Stimulated activated naive CD4-positive, alpha-beta T cell (primary cell): ENCODE measurements at regions not wholly inside any gene's neighbourhood (a gene's known extent, or its start where the extent isn't known, plus 50 kb on each side); places are given as distances from the start of the nearest gene placed in this dataset.

Experiments
- DNase-seq, 6 experiments: peaks; one replicate each; lab custom pipeline; 2025; lab: John Stamatoyannopoulos, UW

DNA sequence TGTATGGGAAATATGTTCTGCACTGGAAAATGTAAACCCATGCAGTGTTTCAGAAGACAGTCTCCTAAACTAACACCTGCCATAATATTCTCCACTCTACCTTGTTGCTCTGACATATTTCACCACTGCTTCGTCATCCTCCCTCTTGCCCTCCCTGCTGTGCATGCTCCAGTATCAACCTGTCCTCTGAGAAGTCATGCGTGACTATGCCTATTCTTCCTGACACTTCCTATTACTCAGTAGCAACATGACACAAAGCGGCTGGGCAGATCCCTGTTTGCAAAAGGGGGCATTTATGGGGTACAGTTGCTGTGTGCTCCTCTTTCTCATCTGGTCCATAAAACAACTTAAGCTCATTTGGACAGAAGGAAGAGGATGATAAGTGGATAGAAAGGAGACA lies 805.6 kb upstream of the EEF2KMT start:
- no peak for DNase-seq

DNA sequence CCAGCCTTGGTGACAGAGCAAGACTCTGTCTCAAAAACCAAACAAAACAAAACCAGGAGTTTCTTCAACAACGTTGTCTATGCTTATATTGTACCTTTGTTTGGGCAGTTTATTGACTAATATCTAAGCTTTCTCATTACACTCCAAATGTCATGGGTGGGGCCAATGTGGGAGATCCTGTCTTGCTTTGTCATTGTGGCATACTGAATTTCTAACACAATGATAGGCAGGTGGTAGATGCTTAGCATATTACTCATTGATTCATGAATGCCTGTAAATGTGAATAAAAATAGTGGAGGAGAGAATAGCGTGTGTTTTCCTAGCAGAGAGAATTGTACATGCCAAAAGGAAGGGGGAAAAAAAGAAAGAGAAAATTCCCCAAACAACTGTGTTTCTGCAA lies 802.5 kb upstream of the EEF2KMT start:
- DNase-seq = no peak

DNA sequence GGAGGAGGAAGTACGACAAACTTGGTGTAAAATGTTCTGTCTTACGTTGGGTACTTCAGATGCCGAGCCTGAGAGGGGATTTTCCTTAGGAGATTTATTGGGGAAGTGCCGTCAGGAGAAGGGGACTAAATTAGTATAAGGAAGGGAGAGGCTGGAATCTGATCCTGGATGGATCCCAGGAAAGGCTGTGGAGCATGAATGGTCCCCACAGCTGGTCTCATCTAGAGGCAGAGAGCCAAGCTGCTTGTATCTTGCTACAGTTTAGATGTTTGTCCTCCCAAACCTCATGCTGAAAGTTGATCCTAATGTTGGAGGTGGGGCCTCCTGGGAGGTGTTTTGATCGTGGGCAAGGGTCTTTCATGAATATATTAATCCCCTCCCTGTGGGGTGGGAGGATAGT lies 798.4 kb upstream of the EEF2KMT start:
- no peak for DNase-seq

DNA sequence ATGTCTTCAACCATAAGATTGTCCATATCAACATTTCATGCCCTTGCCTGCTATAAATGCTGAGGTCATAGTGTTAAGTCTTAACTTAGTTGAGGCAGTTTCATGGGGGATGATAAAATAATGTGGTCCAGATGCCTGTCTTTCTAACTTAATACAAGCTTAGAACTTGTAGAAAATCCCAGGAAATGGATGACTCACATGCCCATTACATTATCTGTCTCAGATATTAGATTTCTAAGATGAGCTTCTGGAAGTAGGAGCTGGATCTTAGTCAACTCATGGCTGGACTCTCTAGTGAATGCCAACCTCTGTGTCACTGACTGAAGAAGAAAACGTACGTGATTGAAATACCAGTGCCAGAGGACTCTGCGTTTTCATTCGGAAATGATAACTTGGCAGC lies 797.5 kb upstream of the EEF2KMT start:
- no peak for DNase-seq

DNA sequence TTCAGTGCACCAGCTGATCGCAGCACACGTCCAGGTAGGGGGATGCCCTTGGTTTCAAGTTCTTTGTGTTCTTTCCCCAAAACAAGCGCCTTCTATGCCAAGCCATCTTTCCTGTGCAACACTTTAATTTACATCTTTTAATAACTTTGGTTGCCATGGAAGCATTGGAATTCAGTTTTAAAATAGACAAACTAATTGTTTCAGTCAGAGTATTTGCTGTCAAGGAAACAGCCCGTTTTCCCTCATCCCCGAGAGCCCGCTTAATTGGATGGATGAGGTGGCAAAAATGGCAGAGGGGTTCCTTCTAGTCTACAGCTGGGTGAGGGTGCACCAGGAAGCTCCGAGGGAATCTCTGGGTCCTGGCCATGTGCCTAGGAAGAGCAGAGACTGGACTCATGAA lies 793.7 kb upstream of the EEF2KMT start:
- no peak for DNase-seq

DNA sequence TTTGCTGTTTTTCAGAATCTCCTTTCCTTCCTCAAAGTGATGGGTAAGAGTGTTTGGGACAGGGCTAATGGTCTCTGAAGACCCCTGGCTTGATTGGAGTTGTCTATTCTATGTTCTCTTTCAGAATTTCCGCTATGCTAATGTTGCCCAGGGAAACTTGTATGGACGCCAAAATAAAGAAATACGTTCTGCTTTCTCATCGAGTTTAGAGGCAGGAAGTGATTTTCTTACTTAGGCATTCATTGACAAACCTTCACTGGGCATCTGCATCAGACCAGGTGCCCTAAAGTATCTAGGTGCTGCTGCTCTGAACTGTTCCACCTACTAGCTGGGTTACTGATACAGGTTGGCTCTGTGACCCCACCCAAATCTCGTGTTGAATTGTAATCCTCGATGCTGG lies 787.9 kb upstream of the EEF2KMT start:
- no peak for DNase-seq

DNA sequence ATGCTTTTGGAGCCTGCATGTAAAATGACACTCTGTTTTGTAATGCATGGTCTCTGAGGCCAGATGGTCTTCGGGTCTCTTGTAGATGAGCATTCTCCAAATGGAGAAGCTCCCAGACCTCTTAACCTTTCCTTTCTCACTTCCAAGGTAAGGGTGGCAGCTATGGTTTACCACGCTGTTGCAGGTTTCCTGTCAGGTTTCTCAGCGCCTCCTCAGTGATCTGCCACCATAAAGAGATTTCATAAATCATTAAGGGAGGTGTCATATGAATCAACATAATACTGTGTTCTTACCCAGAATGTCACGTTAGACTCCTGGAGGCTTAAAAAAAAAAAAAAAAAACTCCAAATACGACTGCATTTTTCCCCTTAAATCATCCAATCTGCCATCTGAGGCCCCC lies 787.4 kb upstream of the EEF2KMT start:
- DNase-seq = no peak

DNA sequence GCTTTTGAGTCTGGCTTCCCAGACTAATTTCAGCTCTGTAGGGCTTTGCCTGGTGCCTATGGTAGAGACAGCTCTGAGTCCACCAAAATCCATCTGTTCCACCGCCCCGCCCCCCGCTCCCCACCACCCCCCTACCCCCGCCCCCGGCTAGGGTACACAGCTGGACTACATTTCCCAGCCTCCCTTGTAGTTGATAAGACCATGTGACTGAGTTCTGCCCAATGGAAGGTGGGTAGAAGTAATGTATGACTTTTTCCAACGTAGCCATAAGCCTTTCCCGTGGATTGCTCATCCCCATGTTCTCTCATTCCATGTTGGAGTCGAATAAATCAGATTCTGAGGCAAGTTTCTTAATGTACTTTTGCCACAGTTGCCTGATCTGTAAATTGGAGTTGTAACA lies 786.7 kb upstream of the EEF2KMT start:
- DNase-seq = no peak

DNA sequence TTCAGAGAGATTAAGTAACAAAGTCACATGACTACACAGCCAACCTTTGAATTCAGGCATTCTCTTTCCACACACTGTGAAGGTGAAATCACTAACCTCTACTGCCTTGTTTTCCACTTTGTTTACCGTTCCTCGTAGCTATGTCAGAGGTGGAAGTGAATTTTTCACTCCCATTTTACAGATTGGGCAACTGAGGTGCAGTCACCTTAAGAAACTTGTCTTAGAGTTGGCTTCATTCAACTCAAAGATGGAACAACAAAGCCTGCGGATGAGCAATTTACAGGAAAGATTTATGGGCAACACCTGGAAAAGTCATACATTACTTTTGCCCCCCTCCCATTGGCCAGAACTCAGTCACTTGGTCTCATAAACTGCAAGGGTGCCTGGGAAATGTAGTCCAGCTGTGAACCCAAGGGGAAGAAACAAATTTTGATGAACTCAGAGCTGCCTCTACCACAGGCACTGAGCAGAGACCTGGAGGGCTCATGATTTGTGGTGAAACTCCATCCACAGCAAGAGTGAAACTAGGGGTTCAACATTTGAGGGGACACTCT lies 784.6 kb upstream of the EEF2KMT start:
- no peak for DNase-seq

DNA sequence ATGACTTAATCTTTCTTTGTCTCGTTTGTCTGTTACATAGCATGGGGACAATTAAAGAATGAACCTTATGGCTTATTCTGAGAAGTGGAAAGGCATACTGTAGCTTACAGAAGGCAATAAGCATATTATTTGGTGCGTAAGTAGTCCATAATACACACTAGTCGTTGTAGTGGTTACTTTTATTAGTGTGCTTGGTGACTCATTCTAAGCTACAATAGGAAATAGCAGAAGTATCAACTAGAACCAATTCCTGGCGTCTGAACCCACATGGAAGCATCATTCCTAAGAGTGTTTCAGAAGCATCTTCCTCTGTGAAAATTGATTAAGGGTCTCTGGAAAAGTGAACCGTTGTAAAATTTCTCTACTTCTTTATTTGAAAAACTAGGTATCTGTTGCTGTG lies 777.8 kb upstream of the EEF2KMT start:
- DNase-seq = no peak

DNA sequence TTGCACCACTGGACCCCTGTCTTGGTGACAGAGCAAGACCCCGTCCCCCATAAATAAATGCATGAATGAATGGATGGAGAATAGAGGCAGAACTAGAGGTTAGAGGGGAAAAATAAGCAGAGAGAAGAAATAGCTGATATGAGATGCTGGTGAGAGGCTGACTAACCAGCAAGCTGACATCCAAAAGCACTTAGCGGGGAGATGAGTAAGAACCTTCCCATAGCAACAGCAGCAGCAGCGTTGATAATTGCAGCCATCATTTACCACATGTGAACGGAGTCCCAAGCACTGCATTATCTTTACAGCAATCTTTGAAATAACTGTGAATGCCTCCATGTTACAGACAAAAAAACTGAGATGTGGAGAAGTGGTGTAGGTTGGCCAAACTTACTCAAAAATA lies 777.3 kb upstream of the EEF2KMT start:
- no peak for DNase-seq

DNA sequence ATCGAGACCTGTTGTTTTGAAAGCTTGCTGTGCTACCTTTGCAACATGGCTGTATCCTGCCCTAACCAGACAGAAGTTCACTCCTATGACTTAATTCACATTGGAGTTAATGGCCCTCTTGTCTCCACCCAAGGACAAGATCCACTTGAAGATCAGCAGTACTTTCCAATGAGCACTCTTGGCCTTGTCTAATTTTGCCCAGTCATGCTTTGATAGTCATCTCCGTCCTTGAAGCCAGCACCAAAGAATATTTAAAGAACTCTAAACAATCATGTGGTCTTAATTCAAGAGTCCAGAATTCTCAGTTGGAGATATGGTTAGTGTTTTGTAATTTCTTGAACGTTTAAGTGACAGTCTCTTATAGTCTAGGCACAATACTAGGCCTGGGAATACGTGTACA lies 775.6 kb upstream of the EEF2KMT start:
- DNase-seq = no peak

DNA sequence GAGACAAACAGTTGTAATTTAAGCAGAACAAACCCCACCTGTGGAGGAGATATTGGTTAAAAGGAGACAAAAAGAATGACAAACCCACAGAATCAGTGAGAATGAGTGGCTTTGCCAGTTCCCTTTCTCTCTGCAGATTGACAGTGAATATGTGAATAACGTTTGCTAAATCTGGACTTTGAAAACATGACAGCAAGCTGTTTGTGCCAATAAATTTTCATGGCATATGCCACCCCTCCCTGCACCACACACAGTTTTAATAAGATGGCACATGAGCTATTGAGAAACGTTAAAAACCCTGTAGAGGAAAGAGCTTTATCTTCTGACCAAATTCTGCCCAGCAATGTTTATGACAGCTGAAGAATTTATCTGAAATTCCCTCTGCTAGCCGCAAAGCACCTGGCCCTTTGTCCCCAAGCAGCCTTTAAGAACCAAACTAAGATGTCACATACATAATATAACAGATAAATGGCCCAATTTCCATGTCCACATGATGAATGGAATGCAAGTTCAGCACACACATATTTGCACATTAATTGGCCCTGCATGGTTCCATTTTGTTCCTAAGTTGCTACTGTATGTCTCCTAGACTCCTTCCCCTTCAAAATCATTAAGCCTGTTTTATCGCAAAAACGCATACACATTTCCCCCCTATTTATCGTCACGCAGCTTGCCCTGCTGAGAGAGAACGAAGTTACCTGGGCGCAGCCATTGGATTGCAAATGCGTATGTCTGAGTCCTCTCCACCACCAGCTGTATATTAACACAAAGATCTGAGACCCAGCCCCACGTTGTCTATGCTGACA lies 773.5 kb upstream of the EEF2KMT start:
- no peak for DNase-seq

DNA sequence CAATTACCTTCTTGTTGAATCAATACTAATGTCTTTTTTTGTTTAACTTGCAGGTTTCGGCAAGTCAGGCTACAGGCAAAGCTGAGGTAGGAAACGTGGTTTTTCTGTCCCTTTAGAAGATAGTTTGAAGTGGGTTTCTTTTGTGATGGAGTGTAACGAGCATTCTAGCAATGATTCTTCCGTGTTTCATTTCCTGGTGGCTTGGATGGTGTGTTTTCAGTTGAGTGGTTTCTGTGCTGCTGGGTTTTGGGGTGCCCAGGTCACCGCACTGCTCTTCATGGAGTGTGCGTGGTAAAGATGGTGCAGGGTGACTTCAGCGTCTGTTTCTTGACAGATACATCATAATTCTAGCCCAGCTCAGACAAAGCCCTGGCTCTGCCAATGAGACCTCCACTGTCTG lies 769.7 kb upstream of the EEF2KMT start:
- DNase-seq = no peak

DNA sequence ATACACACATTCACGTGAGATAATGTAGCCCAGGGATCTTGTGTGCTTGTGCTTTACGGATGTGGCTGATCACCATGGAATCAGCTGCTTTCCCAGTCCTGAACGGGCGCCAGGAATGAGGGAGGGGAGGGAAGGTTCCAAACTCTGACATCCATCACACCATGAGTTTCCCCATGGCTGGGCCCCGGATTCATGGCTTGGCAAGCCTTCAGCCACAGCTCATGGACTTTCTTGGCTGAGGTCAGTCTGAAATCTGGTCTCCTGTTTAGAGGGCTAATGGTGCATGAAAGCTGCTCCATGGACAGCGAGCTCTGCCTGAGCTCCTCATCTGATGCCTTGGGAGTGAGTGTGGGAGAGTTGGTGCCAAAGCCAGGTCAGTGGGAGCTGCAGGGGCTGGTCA lies 767.6 kb upstream of the EEF2KMT start:
- DNase-seq = no peak

DNA sequence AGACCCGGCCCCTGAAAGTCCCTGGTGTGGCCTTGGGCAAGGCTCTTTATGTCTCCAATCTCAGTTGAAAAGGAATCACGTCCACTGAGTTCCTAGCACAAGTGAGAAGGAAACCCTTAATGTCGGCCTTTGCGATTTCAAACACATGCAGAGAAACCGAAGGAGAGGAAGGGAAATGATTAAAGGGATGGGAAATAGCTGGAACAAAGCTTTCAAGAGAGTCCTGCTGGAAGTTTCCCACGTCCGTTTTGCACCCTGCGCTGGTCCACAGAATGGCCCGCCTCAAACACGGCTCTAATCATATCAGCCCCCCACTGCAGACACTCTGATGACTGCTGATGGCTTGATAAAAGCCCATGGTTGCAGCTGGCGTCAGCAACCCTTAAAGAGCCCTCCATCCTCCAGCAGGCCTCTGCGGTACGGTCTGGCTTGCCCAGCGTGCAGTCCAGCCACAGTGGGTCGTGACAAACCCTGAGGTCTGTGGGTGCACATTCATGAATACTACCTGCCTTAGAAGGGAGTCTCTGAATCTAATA lies 765.5 kb upstream of the EEF2KMT start:
- DNase-seq = no peak

DNA sequence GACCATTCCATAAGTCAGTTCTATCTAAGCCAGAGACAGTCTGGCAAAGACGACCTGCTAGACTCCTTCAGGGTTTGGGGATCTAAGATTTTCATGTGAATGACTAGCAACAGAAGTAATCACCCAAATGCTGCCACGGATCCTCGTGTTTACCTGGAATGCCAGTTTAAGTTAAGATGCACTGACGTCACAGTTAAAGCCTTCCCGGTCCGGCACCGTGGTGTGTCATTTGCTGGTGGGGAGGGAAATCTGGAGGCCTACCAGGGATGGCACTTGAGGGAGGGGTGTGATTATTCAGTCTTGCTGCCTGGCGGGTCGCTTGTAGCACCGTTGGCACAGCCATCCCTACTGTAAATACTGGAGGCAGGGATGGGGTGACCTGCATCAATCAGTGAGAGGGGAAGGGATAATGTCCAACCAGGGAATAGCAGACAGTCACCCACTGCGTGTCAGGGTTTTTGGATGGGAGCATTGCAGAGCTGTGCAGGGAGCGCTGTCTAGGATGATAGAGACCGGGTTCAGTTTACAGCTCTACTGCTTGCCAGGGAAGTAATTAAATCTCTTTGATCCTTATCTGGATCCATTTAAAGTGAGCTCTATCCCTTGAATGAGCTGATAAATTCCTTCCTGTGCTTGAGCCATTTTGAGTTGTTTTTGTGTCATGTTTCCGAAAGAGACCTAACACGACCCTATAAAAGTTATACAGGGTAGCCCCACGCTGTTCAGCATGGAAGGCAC lies 764.7 kb upstream of the EEF2KMT start:
- DNase-seq = no peak

DNA sequence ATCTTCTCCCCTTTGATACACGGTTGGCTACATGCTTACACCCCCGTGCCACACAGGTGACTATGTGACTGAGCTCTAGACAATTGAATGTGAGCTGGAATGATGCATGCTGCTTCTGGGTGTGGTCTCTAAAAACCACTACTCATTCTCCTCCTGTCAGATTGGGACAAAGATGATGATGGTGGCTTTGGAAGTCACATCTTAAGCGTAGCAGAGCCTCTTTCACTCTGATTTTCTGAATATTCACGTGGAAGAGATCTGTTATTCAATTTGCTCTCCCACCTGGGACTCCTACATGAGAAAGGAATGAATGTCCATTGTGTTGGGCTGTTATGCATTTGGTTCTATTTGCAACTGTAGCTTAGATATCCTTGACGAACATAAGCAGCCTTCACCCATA lies 763.6 kb upstream of the EEF2KMT start:
- no peak for DNase-seq

DNA sequence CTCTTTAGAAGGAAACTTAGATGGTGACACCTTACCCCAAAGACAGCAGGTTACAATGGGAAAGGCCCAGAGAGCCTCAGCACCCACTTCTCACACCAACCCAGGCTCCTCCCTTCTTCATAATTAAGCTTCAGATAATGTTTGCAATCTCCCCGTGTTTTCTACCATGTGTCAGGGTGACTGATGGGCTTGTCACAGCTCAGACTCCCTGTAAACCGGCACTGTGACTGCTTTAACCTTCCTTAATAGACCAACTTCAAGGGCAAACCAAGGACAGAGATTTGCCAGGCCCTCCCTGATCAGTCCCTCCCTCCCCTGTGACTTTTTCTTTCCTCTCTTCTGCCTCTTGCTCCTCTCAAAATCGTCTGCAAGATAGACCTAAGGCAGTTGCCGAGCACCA lies 760.6 kb upstream of the EEF2KMT start:
- DNase-seq = no peak

DNA sequence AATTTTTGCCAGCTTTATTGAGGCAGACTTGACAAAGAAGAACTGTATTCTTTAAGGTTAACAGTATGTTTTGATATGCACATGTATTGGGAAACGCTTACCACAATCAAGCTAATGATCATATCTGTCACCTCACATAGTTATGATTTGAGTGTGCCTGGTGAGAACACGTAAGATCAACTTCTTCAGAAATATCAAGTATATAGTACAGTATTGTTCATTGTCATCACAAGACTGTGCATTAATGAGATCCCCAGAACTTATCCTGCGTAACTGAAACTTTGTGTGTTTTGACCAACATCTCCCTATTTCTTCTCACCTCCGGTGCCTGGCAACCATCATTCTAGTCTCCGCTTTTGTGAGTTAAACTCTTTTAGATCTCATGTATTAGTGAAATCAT lies 756.4 kb upstream of the EEF2KMT start:
- DNase-seq = no peak

DNA sequence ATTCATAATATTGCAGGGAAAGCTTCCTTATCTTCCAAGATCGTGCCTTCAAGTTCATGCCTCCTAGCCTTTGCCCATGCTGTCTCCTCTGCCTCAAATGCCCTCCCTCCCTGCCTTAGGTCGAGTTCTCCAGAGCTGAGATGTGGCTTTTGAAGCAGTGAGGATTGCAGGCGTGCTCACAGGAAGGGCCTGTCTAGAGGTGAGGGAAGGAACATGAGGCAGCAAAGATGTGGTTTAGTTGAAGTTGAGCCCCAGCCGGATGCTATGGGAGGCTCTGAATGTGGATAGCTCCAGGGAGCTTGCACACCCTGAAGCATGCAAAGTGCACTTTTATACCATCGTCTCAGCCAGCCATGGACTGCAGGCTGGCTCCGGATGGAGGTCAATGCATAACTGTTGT lies 754.6 kb upstream of the EEF2KMT start:
- DNase-seq = no peak

DNA sequence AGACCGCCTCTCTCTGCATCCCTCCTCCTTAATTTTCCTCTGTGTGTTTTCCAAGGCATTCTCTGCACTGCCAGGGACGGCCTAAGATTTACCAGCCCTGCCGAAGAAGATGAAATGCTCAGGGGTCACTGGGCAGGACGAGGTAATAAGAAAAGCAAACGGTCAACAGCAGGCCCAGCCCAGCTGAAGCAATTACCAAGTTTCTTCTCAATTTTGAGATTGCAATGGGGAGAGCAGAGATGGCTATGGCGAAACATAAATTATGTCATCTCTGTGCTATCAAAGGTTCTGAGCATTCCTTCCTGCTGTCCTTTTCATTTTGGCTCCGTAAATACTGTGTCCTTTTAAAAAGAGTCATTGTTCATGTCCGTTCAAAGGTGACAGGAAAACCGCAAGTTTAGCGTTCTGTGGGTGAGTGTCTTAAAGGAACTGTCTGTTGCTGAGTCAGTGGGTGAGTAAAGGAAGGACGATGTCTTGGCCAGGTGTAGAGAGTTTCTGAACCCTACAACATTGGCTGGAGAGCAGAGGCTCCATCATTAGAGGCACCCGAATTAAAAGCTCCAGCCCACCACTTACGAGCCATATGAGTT lies 753.9 kb upstream of the EEF2KMT start:
- DNase-seq = no peak
